Breast epithelium (tissue), 3 donors: ENCODE measurements at regions not wholly inside any gene's neighbourhood (a gene's known extent, or its start where the extent isn't known, plus 50 kb on each side); places are given as distances from the start of the nearest gene placed in this dataset.

Source experiments
- POLR2A ChIP-seq: fragments of 450-650 bp; IDR thresholded peaks from one replicate; pipeline ENCODE4 v1.6.1; 2016; ENCODE audit warnings: antibody characterized with exemption, mild to moderate bottlenecking, moderate library complexity
- TF ChIP-seq, protein P1 (sequence below), 3 donors: fragments of 450-650 bp; IDR thresholded peaks; one replicate each; pipeline ENCODE4 v1.5.1; 2016 to 2017; ENCODE audit warnings: antibody characterized with exemption in 3 of 3, mild to moderate bottlenecking in 3 of 3, moderate library complexity in 3 of 3

DNA sequence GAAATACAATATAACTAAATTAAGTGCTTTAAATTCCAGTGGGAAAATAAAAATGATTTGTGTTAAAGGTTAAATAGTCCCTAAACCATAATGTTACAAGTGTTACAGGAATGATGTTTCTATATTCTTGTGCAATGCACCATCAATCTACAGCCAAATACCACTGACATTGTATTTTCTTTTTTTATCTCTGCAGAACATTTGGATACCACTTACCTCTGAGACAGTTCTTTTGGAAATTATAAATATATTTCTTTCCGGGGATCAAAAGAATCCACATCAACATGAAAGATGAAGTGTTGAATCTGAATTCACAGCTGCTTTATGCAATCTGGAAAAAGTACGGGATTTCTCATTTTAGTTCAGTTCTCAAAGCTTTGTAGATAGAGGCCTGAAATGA lies 518.3 kb upstream of the AGA start:
- TF ChIP-seq, protein P1, sequence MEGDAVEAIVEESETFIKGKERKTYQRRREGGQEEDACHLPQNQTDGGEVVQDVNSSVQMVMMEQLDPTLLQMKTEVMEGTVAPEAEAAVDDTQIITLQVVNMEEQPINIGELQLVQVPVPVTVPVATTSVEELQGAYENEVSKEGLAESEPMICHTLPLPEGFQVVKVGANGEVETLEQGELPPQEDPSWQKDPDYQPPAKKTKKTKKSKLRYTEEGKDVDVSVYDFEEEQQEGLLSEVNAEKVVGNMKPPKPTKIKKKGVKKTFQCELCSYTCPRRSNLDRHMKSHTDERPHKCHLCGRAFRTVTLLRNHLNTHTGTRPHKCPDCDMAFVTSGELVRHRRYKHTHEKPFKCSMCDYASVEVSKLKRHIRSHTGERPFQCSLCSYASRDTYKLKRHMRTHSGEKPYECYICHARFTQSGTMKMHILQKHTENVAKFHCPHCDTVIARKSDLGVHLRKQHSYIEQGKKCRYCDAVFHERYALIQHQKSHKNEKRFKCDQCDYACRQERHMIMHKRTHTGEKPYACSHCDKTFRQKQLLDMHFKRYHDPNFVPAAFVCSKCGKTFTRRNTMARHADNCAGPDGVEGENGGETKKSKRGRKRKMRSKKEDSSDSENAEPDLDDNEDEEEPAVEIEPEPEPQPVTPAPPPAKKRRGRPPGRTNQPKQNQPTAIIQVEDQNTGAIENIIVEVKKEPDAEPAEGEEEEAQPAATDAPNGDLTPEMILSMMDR (IDR thresholded peaks at IDR 0.05): no peak
- no peak for TF ChIP-seq POLR2A
